GM12878 (cell line): ENCODE measurements at regions not wholly inside any gene's neighbourhood (a gene's known extent, or its start where the extent isn't known, plus 50 kb on each side); places are given as distances from the start of the nearest gene placed in this dataset.

Experiments
- ATAC-seq: fragments of 200-7000 bp; cut with Tn5 transposase; 3 replicates; pipeline ENCODE4 v1.9.1; 2020; ENCODE audit warnings: mild to moderate bottlenecking, moderate library complexity
- BruUV-seq: library from RNA; stranded (reverse); fragments of 400-500 nt; replicated peaks from 2 replicates; lab custom pipeline; 2021; lab: Mats Ljungman, UMichigan
- CTCF ChIA-PET: fragments of 300-600 bp; sonication (Branson Sonifier 250); formaldehyde crosslinking; extraction: SDS; loops from one replicate; lab custom pipeline; 2021; ENCODE audit warnings: inconsistent platforms; lab: Yijun Ruan, JAX
- POLR2A ChIA-PET: fragments of 350-600 bp; formaldehyde crosslinking; extraction: SDS; loops from one replicate; lab custom pipeline; 2021; ENCODE audit warnings: inconsistent platforms; lab: Charles Lee
- RAD21 ChIA-PET: fragments of 300-600 bp; sonication (Branson Sonifier 250); formaldehyde crosslinking; loops from one replicate; lab custom pipeline; 2023; ENCODE audit warnings: antibody characterized with exemption; ENCODE audit not compliant: unreplicated experiment; lab: Charles Lee
- SMC1A ChIA-PET: fragments of 300-600 bp; sonication (Branson Sonifier 250); formaldehyde crosslinking; loops from one replicate; lab custom pipeline; 2023; ENCODE audit not compliant: unreplicated experiment, uncharacterized antibody; lab: Charles Lee
- DNase-seq: peaks from one replicate; pipeline ENCODE4 v3.0.0-alpha.2; 2011; ENCODE audit warnings: low read depth, low spot score
- FAIRE-seq: peaks from 3 replicates; lab custom pipeline; 2011; peaks lifted over from hg19 to GRCh38; lab: Jason Lieb, UNC
- H2AFZ ChIP-seq: 2 replicates; pipeline ENCODE4 v1.6.0; 2011; ENCODE audit warnings: low read depth, low read length, control low read depth; ENCODE audit not compliant: control insufficient read depth
- H3K27ac ChIP-seq: 2 replicates; pipeline ENCODE4 v1.5.1; 2011; ENCODE audit warnings: control low read depth; ENCODE audit not compliant: control insufficient read depth, insufficient read depth
- H3K27me3 ChIP-seq, 2 experiments: replicated peaks in 1 of 2; 2 replicates each; pipeline versions ENCODE4 v1.6.0 to v1.6.1; 2011; ENCODE audit warnings: low read length in 1 of 2; ENCODE audit not compliant: control insufficient read depth in 2 of 2, insufficient read depth in 2 of 2
- H3K36me3 ChIP-seq, 2 experiments: 2 replicates each; pipeline ENCODE4 v1.5.1; 2011; ENCODE audit warnings: low read length in 1 of 2; ENCODE audit not compliant: control insufficient read depth in 2 of 2, insufficient read depth in 2 of 2
- H3K4me1 ChIP-seq: 2 replicates; pipeline ENCODE4 v1.6.1; 2011; ENCODE audit warnings: mild to moderate bottlenecking, low read length, moderate library complexity, mixed read lengths; ENCODE audit not compliant: control insufficient read depth, insufficient read depth
- H3K4me2 ChIP-seq: 2 replicates; pipeline ENCODE4 v1.6.0; 2011; ENCODE audit warnings: control low read depth; ENCODE audit not compliant: control insufficient read depth, insufficient read depth
- H3K4me3 ChIP-seq: fragments of 200-600 bp; sonication (generic); 2 replicates; pipeline ENCODE4 v1.5.1; 2016
- H3K79me2 ChIP-seq: 2 replicates; pipeline ENCODE4 v1.6.0; 2011; ENCODE audit warnings: low read length; ENCODE audit not compliant: control insufficient read depth, insufficient read depth
- H3K9ac ChIP-seq: 2 replicates; pipeline ENCODE4 v1.8.0; 2011; ENCODE audit warnings: low read length, control low read depth, mixed read lengths; ENCODE audit not compliant: control insufficient read depth, insufficient read depth
- H3K9me3 ChIP-seq: replicated peaks from 3 replicates; pipeline ENCODE4 v1.5.1; 2011; ENCODE audit warnings: mild to moderate bottlenecking, low read length; ENCODE audit not compliant: control insufficient read depth, insufficient read depth
- H4K20me1 ChIP-seq: 2 replicates; pipeline ENCODE4 v1.6.0; 2011; ENCODE audit not compliant: control insufficient read depth, insufficient read depth
- BHLHE40 ChIP-seq, 2 experiments: fragments of 450-650 bp in 1 of 2; IDR thresholded peaks; 2 replicates each; pipeline ENCODE4 v1.6.1; 2011 to 2017; ENCODE audit warnings: low read depth in 2 of 2, borderline replicate concordance in 1 of 2, improper control_type of control experiment in 1 of 2, low read length in 1 of 2, mild to moderate bottlenecking in 1 of 2
- CREM ChIP-seq: IDR thresholded peaks from 2 replicates; pipeline ENCODE4 v1.6.1; 2014; ENCODE audit warnings: antibody characterized with exemption, low read depth
- EP300 ChIP-seq, 2 experiments: fragments of 150-350 bp in 1 of 2; IDR thresholded peaks; 2 replicates each; pipeline ENCODE4 v1.6.1; 2011 to 2012; ENCODE audit warnings: low read depth in 2 of 2, low read length in 2 of 2, borderline replicate concordance in 1 of 2, improper control_type of control experiment in 1 of 2, inconsistent platforms in 1 of 2; ENCODE audit not compliant: control insufficient read depth in 1 of 2
- FOXM1 ChIP-seq: IDR thresholded peaks from 2 replicates; pipeline ENCODE4 v1.6.1; 2012; ENCODE audit warnings: low read depth, mild to moderate bottlenecking, inconsistent platforms, low read length, moderate library complexity
- HCFC1 ChIP-seq: fragments of 150-350 bp; IDR thresholded peaks from 2 replicates; pipeline ENCODE4 v1.6.1; 2014; ENCODE audit warnings: low read length
- KDM1A ChIP-seq: fragments of 200-600 bp; sonication (generic); IDR thresholded peaks from 2 replicates; pipeline ENCODE4 v1.6.1; 2016; ENCODE audit warnings: borderline replicate concordance
- NFIC ChIP-seq: IDR thresholded peaks from 2 replicates; pipeline ENCODE4 v1.6.1; 2012; ENCODE audit warnings: low read depth, mild to moderate bottlenecking, inconsistent platforms, low read length, moderate library complexity
- PAX5 ChIP-seq: IDR thresholded peaks from 2 replicates; pipeline ENCODE4 v1.6.1; 2011; ENCODE audit warnings: low read depth, low read length, borderline replicate concordance
- RFX5 ChIP-seq: IDR thresholded peaks from 2 replicates; pipeline ENCODE4 v1.6.1; 2011; ENCODE audit warnings: low read depth, low read length, improper control_type of control experiment
- TARDBP ChIP-seq: IDR thresholded peaks from 2 replicates; pipeline ENCODE4 v1.6.1; 2016; ENCODE audit warnings: borderline replicate concordance
- WGBS: methylation state at CpG from one replicate; pipeline ENCODE4 v1.1.6; 2016; ENCODE audit warnings: low lambda C conversion rate; ENCODE audit not compliant: insufficient replicate concordance, insufficient coverage; ENCODE audit errors: missing lambda C conversion rate; 5-methylcytosine and 5-hydroxymethylcytosine counted together
- in situ Hi-C: fragments of 300-500 bp; cut with MboI; formaldehyde crosslinking; loops from 9 replicates; pipeline ENCODE4 v1.14.3; 2018; ENCODE audit warnings: mixed read lengths
- intact Hi-C: fragments of 100-400 bp; cut with micrococcal nuclease; formaldehyde crosslinking; loops from one replicate; pipeline ENCODE4 v1.14.2; 2022; ENCODE audit not compliant: unreplicated experiment
- TF ChIP-seq, protein P1 (sequence below): IDR thresholded peaks from 2 replicates; pipeline ENCODE4 v1.6.1; 2011; ENCODE audit warnings: borderline replicate concordance, low read depth, mild to moderate bottlenecking, moderate library complexity, low read length; ENCODE audit not compliant: insufficient read depth, poor library complexity, severe bottlenecking
- TF ChIP-seq, protein P2 (sequence below): IDR thresholded peaks from 2 replicates; pipeline ENCODE4 v1.6.1; 2011; ENCODE audit warnings: low read depth, mild to moderate bottlenecking, low read length, moderate library complexity, borderline replicate concordance; ENCODE audit errors: extremely low read depth

DNA sequence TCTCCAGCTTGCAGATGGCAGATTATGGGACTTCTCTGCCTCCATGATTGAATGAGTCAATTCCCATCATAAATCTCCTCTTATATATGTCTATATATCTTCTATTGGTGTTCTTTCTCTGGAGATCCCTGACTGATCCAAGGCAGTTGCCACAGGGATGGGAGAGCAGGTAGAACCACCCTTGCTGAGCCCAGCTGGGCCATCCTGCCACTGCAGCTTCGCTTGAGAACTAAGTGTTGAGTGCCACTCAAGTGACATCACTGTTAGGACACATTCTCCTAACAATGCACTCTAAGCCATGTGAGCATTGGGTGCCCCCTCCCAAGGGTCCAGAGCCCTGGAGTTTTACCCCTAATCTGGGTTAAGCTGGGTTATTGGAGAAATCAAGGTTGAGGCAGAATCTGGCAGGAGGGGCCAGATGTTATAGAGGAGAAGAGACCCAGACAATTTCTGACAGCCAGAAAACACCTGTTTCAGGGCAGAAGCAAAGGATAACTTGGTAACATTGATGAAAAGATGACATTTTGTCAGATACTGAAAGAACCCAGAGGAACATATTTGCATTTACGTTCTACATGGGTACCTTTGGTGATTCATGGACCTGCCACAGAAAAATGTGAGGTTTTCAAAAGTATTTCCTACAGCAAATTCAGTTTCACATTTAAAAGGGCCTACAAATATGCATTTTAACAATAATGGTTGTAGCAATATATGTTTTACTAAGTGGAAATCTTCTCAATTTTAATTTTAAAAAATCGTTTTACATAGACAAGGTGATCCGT lies 57.2 kb upstream of the MAX start (continued):
- TF ChIP-seq FOXM1, result 0 out of 2 replicates have a peak, but pooled peaks have one; percentile 57
- TF ChIP-seq NFIC, result peak; percentile 81
- TF ChIP-seq KDM1A, result no peak; the same call in 1 of the 2 replicates
- no peak for TF ChIP-seq HCFC1
- peak in 1 of 2 experiments; percentile 55; a peak in 1 of 4 replicates for TF ChIP-seq EP300 (IDR thresholded peaks at IDR 0.05; ENCODE audit: borderline replicate concordance in 1 of 2, control insufficient read depth in 1 of 2, low read depth in 2 of 2, low read length in 2 of 2)
- TF ChIP-seq PAX5, result peak; percentile 68; the same call in 1 of the 2 replicates
- TF ChIP-seq BHLHE40 (IDR thresholded peaks at IDR 0.05; ENCODE audit: borderline replicate concordance in 1 of 2, low read depth in 2 of 2, low read length in 1 of 2), result peak in 1 of 2 experiments; percentile 51; a peak in 1 of 4 replicates
- TF ChIP-seq RFX5, result no peak
- peak; percentile 56; the same call in 1 of the 2 replicates for TF ChIP-seq CREM

DNA sequence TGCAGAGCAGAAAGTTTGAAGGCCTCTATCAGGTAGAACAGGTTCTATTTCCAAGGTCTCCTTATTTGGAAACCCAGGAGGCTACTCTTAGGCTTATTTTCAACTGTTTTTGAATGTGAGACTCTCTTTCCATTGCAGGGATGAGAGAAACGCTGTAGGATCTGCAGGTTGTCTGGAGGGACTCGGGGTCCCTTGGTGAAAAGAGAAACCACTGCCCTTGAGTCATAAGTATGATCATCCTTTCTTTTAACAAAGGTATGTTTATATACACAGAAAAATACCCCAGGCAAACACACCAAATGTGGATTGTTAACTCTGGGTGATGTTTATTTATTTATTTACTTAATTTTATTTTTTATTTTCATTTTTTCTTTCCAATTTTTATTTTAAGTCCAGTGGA lies 57.8 kb upstream of the MAX start:
- Histone ChIP-seq H3K4me1 (peaks cover 56% of the 10 kb centered on the region), H3K9ac (no peak overlapping the region), H3K4me3 (peak overlapping the region; percentile 23; the same call in 1 of the 2 replicates), H3K79me2 (no peaks in the 10 kb centered on the region), H2AFZ (no peak overlapping the region), H3K27ac (peak overlapping the region; percentile 47), H3K36me3 (no peaks in the 10 kb centered on the region), H3K4me2 (peak overlapping the region; percentile 79), H4K20me1 (no peaks in the 10 kb centered on the region), H3K9me3 (no peaks in the 10 kb centered on the region; the same call in 1 of the 3 replicates), H3K27me3 (no peaks in the 10 kb centered on the region)
- ATAC-seq, result no peak
- BruUV-seq, result no TSS peak
- RAD21 ChIA-PET, result interaction anchor here (1.7 kb wide), 1 partner anchor 253 kb away, joined by 3 read pairs; no protein-coding TSS in a partner anchor
- FAIRE-seq, result no peak
- SMC1A ChIA-PET, result interaction anchor here (2.8 to 3.5 kb wide), 2 partner anchors 255 to 665 kb away, joined by 12 to 14 read pairs; no protein-coding TSS in a partner anchor
- CTCF ChIA-PET, result no interaction called here
- DNase-seq, result no peak
- in situ Hi-C loops (loop anchor here (10.0 kb wide), 1 partner anchor 125 kb away; no protein-coding TSS in a partner anchor), intact Hi-C loops (no loop called here)
- TF ChIP-seq, protein P1, sequence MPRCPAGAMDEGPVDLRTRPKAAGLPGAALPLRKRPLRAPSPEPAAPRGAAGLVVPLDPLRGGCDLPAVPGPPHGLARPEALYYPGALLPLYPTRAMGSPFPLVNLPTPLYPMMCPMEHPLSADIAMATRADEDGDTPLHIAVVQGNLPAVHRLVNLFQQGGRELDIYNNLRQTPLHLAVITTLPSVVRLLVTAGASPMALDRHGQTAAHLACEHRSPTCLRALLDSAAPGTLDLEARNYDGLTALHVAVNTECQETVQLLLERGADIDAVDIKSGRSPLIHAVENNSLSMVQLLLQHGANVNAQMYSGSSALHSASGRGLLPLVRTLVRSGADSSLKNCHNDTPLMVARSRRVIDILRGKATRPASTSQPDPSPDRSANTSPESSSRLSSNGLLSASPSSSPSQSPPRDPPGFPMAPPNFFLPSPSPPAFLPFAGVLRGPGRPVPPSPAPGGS, result no peak
- no peak for TF ChIP-seq TARDBP
- TF ChIP-seq, protein P2, sequence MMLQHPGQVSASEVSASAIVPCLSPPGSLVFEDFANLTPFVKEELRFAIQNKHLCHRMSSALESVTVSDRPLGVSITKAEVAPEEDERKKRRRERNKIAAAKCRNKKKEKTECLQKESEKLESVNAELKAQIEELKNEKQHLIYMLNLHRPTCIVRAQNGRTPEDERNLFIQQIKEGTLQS, result no peak
- WGBS, result 4% methylated on average over 2 of the region's 2 CpGs
- POLR2A ChIA-PET, result interaction anchor here (0.6 to 0.7 kb wide), 2 partner anchors 47 to 792 kb away, joined by 3 to 4 read pairs; no protein-coding TSS in a partner anchor
